Frontal cortex (tissue), 3 donors: ENCODE measurements at regions not wholly inside any gene's neighbourhood (a gene's known extent, or its start where the extent isn't known, plus 50 kb on each side); places are given as distances from the start of the nearest gene placed in this dataset.

Experiments
- DNase-seq, 2 donors: peaks; one replicate each; pipeline ENCODE4 v3.0.0; 2012; ENCODE audit warnings: low spot score in 2 of 2
- FAIRE-seq: peaks from 2 replicates; lab custom pipeline; 2012; peaks lifted over from hg19 to GRCh38; lab: Jason Lieb, UNC
- donor health status: control.
- donor health status: control.
- donor health status: control.

GRCh38 chr18:51757255-51757924 lies 559.9 kb upstream of the MEX3C start:
- FAIRE-seq: no peak
- DNase-seq: no peak

- FAIRE-seq (no peak), DNase-seq (no peak)
Observed at GRCh38 chr18:51762373-51762772, 564.9 kb upstream of the MEX3C start.

GRCh38 chr18:51765606-51766360 lies 568.3 kb upstream of the MEX3C start:
- no peak for FAIRE-seq
- no peak for DNase-seq

GRCh38 chr18:51767293-51767692 lies 569.8 kb upstream of the MEX3C start:
- FAIRE-seq (no peak), DNase-seq (no peak)

GRCh38 chr18:51778115-51778514 lies 561.9 kb upstream of the DCC start:
- DNase-seq: no peak
- FAIRE-seq: no peak

GRCh38 chr18:51789871-51790270 lies 550.1 kb upstream of the DCC start:
- DNase-seq: no peak
- no peak for FAIRE-seq

GRCh38 chr18:51801514-51801913 lies 538.5 kb upstream of the DCC start:
- FAIRE-seq: no peak
- DNase-seq: no peak

- FAIRE-seq: no peak
- no peak for DNase-seq
Observed at GRCh38 chr18:51802569-51803428, 537.2 kb upstream of the DCC start.

GRCh38 chr18:51807336-51807735 lies 532.7 kb upstream of the DCC start:
- no peak for DNase-seq
- FAIRE-seq: no peak

- FAIRE-seq (no peak), DNase-seq (no peak)
Observed at GRCh38 chr18:51811883-51812282, 528.1 kb upstream of the DCC start.

GRCh38 chr18:51813740-51814139 lies 526.3 kb upstream of the DCC start:
- no peak for DNase-seq
- no peak for FAIRE-seq

GRCh38 chr18:51821610-51822009 lies 518.4 kb upstream of the DCC start:
- FAIRE-seq (no peak), DNase-seq (no peak)

- no peak for FAIRE-seq
- DNase-seq: no peak
Observed at GRCh38 chr18:51824746-51825145, 515.3 kb upstream of the DCC start.

- FAIRE-seq (no peak), DNase-seq (no peak)
Observed at GRCh38 chr18:51833850-51834249, 506.1 kb upstream of the DCC start.

- FAIRE-seq: no peak
- DNase-seq: no peak
Observed at GRCh38 chr18:51848702-51849101, 491.3 kb upstream of the DCC start.

- FAIRE-seq: no peak
Observed at GRCh38 chr18:51852681-51853080, 487.3 kb upstream of the DCC start.

GRCh38 chr18:51857989-51858388 lies 482.0 kb upstream of the DCC start:
- FAIRE-seq: no peak
- DNase-seq: no peak

More at GRCh38 chr18:51852681-51853080, 487.3 kb upstream of the DCC start:
- DNase-seq: no peak

GRCh38 chr18:51861046-51861445 lies 479.0 kb upstream of the DCC start:
- DNase-seq (no peak), FAIRE-seq (no peak)

- no peak for DNase-seq
- FAIRE-seq: no peak
Observed at GRCh38 chr18:51862051-51862715, 477.8 kb upstream of the DCC start.
